ENCODE measurements at regions not wholly inside any gene's neighbourhood (a gene's known extent, or its start where the extent isn't known, plus 50 kb on each side); places are given as distances from the start of the nearest gene placed in this dataset.

DNA sequence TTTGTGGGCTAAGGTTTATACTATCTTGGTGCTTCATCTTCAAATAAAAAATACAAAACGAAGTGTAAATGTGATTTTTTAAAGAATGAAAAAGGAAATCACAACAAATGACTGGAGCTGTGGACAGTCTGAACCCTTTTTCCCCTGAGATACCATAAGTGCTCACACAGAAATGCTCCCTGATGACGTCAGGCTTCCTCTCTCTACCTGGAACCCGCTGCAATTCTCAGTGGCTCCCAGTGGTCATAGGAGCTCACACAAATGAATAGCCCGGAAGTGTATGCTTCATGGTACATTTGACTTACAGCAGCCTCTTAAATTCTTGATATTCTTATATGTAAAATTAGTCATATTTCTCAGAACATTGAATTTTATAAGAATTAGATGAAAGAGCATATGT, 249.7 kb upstream of the GYPC start:
- H3K4me3 ChIP-seq (ENCODE audit: low read depth, low read length), result no peak overlapping the region
- TF ChIP-seq CTCF (IDR thresholded peaks at IDR 0.05; ENCODE audit: insufficient read depth, low read depth, low read length), result no peak
- DNase-seq (ENCODE audit: low read depth), result no peak

GRCh38 chr2:126408671-126409070, 247.3 kb upstream of the GYPC start:
- H3K4me3 ChIP-seq (ENCODE audit: low read depth, low read length), result no peak overlapping the region
- TF ChIP-seq CTCF (IDR thresholded peaks at IDR 0.05; ENCODE audit: insufficient read depth, low read depth, low read length), result no peak
- no peak for DNase-seq (ENCODE audit: low read depth)

DNA sequence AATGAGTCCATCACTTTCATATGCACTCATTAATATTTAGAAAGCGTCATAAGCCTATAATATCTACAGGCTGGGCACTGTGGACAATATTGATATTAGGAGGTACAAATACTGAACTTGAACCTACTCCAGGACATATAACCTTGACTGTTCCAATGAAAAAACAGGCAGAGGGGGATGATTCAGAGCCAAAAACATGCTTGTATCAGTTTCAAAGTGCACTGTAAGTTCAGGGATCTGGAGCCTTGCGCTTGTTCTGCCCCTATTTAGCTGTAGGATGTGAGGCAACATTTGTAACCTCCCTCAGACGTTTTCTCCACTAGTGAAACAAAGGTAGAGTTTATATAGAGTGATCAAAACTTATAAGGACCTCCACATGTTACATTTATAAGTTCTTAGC, 246.1 kb upstream of the GYPC start:
- no peak for DNase-seq (ENCODE audit: low read depth)
- H3K4me3 ChIP-seq (ENCODE audit: low read depth, low read length), result no peak overlapping the region
- TF ChIP-seq CTCF (IDR thresholded peaks at IDR 0.05; ENCODE audit: insufficient read depth, low read depth, low read length), result no peak

GRCh38 chr2:126413079-126413478, 242.9 kb upstream of the GYPC start:
- TF ChIP-seq CTCF (IDR thresholded peaks at IDR 0.05; ENCODE audit: insufficient read depth, low read depth, low read length), result no peak

GRCh38 chr2:126419403-126419802, 236.6 kb upstream of the GYPC start:
- no peak for TF ChIP-seq CTCF (IDR thresholded peaks at IDR 0.05; ENCODE audit: insufficient read depth, low read depth, low read length)
- no peak overlapping the region for H3K4me3 ChIP-seq (ENCODE audit: low read depth, low read length)

More at GRCh38 chr2:126413079-126413478, 242.9 kb upstream of the GYPC start:
- no peak overlapping the region for H3K4me3 ChIP-seq (ENCODE audit: low read depth, low read length)
- DNase-seq (ENCODE audit: low read depth), result no peak

GRCh38 chr2:126425943-126426342, 230.0 kb upstream of the GYPC start:
- no peak for DNase-seq (ENCODE audit: low read depth)
- no peak overlapping the region for H3K4me3 ChIP-seq (ENCODE audit: low read depth, low read length)
- no peak for TF ChIP-seq CTCF (IDR thresholded peaks at IDR 0.05; ENCODE audit: insufficient read depth, low read depth, low read length)

More at GRCh38 chr2:126419403-126419802, 236.6 kb upstream of the GYPC start:
- DNase-seq (ENCODE audit: low read depth), result no peak

DNA sequence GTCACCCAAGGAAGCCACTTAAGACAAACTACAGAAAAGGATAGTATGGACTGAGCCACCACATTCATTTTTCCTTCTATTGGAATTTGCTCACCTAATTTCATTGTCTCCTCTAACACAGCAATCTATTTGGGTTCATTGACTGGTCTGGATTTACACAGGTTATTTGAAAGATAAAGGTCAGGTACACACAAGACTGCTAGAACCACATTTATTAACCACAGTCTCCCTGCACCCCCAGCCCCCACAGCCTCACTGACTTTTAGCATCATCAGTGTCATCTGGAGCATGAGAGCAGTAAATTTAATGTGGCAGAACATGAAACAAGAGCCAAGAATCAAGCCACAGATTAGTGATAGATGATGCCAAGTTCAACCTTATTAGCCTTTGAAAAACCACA, 226.9 kb upstream of the GYPC start:
- no peak overlapping the region for H3K4me3 ChIP-seq (ENCODE audit: low read depth, low read length)
- DNase-seq (ENCODE audit: low read depth), result no peak
- no peak for TF ChIP-seq CTCF (IDR thresholded peaks at IDR 0.05; ENCODE audit: insufficient read depth, low read depth, low read length)
